PC-9 (cell line): ENCODE measurements at regions not wholly inside any gene's neighbourhood (a gene's known extent, or its start where the extent isn't known, plus 50 kb on each side); places are given as distances from the start of the nearest gene placed in this dataset.
"Not testable (repeated sequence)": the region's sequence is repeated elsewhere in the genome, so short reads cannot be mapped to it uniquely, and the experiment has no call there.

Experiments
- EZH2 ChIP-seq: fragments of 200-600 bp; sonication (generic); IDR thresholded peaks from 2 replicates; pipeline ENCODE4 v1.8.0; 2017; ENCODE audit warnings: antibody characterized with exemption, low read depth
- TF ChIP-seq, protein P1 (sequence below): fragments of 200-600 bp; sonication (generic); conservative IDR thresholded peaks from 2 replicates; pipeline ENCODE4 v1.6.1; 2017; ENCODE audit warnings: mixed run types, antibody characterized with exemption, mild to moderate bottlenecking, moderate library complexity

DNA sequence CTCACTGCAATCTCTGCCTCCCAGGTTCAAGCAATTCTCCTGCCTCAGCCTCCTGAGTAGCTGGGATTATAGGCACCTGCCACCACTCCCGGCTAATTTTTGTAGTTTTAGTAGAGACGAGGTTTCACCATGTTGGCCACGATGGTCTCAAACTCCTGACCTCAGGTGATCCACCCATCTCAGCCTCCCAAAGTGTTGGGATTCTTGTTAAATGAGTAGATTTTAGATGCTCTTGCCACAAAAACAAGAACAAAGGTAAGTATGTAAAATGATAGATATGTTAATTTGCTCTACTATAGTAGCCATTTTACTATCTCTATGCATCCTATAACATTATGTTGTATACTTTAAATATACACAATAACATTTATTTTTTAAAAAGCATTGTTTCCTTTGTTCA, 120.7 kb downstream of the GJA1 start:
- TF ChIP-seq, protein P1, sequence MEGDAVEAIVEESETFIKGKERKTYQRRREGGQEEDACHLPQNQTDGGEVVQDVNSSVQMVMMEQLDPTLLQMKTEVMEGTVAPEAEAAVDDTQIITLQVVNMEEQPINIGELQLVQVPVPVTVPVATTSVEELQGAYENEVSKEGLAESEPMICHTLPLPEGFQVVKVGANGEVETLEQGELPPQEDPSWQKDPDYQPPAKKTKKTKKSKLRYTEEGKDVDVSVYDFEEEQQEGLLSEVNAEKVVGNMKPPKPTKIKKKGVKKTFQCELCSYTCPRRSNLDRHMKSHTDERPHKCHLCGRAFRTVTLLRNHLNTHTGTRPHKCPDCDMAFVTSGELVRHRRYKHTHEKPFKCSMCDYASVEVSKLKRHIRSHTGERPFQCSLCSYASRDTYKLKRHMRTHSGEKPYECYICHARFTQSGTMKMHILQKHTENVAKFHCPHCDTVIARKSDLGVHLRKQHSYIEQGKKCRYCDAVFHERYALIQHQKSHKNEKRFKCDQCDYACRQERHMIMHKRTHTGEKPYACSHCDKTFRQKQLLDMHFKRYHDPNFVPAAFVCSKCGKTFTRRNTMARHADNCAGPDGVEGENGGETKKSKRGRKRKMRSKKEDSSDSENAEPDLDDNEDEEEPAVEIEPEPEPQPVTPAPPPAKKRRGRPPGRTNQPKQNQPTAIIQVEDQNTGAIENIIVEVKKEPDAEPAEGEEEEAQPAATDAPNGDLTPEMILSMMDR = not testable (repeated sequence)
- not testable (repeated sequence) for TF ChIP-seq EZH2
